Right lobe of liver (tissue), 4 donors: ENCODE measurements at regions not wholly inside any gene's neighbourhood (a gene's known extent, or its start where the extent isn't known, plus 50 kb on each side); places are given as distances from the start of the nearest gene placed in this dataset.

ENCODE experiments used
- CTCF ChIP-seq, 4 donors: fragments of 200-600 bp in 3 of 4; fragments of 450-650 bp in 1 of 4; IDR thresholded peaks; one replicate each; pipeline versions ENCODE4 v1.5.1 to v1.8.0; 2016 to 2022; ENCODE audit warnings: antibody characterized with exemption in 4 of 4, mild to moderate bottlenecking in 2 of 4
- POLR2A ChIP-seq: fragments of 450-650 bp; IDR thresholded peaks from one replicate; pipeline ENCODE4 v1.6.1; 2017; ENCODE audit warnings: antibody characterized with exemption, mild to moderate bottlenecking
- donor health status: DM: no; HTN: no; CAD: no.
- donor health status: DM: no; HTN: no; CAD: no.
- donor health status: DM: no; HTN: yes; CAD: no.

DNA sequence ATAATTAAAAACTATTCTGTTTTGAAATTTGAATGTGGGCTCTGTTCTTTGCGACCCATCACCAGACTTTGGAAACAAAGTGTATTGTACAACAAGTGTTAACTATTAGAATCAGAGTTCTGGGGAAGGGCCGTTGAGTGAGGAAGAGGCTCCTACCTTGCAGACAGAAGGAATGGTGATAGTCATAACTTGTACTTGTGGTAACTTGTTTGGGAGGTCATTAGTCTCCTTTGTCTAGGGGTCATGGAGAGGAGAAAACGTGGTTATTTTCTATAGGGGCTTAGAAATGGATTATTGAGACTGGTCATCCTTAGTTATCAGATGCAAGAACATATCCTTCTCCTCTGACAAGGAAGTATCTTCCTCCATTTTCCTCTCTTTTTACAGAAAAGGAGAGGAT lies 174.8 kb downstream of the BMP2 start:
- no peak for TF ChIP-seq CTCF (IDR thresholded peaks at IDR 0.05)
- TF ChIP-seq POLR2A, result no peak
